COLO829 (cell line): ENCODE measurements at regions not wholly inside any gene's neighbourhood (a gene's known extent, or its start where the extent isn't known, plus 50 kb on each side); places are given as distances from the start of the nearest gene placed in this dataset.
"Not testable (repeated sequence)": the region's sequence is repeated elsewhere in the genome, so short reads cannot be mapped to it uniquely, and the experiment has no call there.

ENCODE experiments used
- DNase-seq: peaks from one replicate; pipeline ENCODE4 v3.0.0; 2012; ENCODE audit warnings: low spot score

DNA sequence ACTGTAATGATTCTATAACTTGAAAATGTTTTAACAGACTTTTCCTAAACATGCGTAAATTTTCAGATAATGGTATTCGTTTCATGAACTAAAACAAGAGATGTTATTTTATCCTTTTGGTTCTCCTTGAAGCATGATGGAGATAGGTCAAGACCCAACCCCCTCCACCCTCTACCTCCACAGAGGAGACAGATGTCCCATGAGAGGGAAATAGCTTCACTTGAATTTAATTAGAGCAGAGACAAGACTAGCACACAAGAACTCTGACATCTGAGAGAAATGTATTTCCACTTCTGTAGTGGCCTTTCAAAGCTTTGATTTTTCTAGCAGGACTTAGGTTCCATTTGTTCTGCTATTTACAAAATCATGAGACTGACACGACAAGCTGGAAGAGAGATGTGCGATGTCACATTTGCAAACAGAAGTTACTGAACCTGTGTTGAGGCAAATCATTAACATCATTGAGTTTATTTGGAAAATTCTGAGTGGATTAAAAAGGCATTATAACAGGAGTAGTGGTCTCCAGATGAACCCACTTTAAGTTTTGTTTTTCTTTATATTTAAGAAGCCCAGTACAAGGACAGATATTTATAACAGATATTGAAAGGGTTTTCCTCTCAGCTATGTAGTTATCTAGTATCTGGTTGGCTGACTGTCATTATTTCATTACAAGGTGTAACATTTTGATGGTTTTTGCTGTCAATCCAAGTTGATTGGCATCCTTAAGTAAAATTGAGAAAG is 276.2 kb downstream of the ASXL3 start:
- no peak for DNase-seq

GRCh38 chr18:33853187-33853586 is 275.2 kb downstream of the ASXL3 start:
- no peak for DNase-seq

DNA sequence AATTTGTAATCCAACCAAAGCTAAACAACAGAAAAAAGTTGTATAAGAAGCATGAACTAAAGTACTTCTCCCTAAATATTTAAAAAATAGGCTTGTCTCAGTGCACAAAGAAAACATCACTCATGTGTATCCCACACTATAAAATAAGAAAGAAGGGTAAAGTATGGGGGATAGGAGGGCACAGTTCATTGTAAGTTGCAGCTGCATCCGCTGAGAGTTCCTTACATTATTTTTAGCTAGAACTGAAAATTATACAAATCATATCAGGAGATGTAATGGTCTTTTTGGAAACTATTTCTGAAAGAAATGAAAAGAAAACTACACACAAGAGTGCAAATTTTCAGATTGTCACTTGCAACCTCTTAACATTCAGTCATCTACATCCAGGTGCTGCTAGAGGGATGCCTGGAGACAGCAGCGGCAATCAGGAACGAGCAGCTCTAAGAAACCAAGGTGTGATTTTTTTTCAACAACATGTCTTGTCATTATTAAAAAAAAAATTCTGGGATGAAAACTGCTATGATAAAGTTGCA is 273.6 kb downstream of the ASXL3 start:
- no peak for DNase-seq

DNA sequence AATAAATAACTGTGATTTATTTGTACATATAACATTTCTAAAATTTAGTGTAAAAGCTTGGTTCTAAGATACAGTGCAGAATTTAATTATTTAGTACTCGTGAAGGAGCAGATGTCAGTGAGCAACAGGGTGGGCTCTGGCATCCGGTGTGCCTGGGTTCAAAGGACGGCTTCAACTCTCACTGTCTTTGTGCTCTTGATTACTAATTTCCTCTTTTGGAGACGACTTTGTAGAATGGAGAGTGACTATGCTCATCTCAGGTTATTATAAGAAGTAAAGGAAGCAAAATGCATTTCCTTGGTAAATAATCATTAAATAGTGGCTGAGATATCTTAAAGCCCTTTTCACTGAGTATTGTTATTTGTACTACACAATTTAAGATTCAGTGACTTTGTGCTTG is 271.7 kb downstream of the ASXL3 start:
- no peak for DNase-seq

GRCh38 chr18:33844232-33844631 is 266.2 kb downstream of the ASXL3 start:
- no peak for DNase-seq

DNA sequence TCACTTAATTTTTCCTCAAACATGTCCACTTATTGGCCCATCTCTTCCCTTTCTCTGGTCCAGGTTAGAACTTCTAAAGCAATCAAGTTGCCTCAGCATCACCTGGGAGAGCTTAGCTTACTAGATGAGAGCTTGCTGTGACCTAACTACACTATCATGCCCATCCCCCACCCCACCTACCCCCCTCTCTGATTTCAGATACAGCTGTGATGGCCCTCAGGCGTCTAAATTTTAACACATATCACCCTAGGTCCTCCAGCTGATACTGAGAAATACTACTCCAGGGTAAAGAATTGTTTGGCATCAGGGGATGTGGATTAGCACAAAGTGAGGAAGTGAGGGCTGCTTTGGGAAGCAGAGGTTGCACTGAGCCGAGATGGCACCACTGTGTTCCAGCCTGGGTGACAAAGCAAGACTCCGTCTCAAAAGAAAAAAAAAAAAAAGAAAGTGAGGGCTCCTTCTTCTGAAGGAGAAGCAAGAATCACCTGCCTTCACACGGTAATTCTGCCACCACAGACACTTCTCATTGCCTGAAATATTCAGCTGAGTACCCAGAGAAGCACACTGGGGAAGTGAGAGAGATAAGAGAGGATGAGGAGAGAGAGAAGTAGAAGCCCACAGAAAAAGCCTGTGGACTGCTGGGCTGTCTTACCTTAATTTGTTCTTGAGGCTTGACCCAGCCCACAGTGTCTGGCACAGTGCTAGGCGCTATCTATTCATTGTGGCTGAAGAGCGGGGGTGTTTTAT is 263.4 kb downstream of the ASXL3 start:
- no peak for DNase-seq

GRCh38 chr18:33840212-33840593 is 262.2 kb downstream of the ASXL3 start:
- no peak for DNase-seq

DNA sequence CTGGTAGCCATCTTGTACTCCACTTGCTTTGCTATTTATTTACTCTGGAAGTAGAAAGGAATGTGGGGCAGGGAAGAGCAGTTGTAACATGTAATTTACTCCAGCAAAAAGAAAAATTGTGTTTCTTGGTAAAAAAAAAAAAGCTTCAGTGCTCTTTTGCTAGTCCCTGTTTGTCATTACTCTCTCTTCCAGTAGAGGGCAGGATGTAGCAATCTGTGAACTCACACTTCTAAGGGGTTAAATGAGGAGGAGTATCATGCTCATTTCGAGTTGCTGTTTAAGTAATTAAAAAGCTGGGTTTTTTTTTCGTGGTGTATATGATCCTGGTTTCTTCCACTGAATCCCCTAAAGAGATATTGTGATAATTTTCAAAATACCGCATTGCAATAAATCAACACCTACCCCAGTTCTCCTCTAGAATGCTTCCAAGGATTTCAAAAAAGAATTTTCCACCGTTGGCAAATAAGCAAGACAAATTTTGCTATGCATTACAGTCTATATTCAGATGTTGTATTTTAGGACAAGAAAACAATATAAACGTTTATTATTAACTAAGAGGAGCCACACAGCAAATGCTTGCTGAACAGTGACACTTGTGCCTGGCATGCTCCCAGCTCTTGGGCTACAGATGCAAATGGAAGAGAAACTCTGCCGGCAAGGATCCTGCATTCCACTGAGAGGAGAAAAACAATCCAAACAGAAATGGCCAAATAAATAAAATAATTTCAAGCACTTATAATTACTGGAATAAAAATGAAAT is 261.6 kb downstream of the ASXL3 start:
- DNase-seq, result peak; percentile 31

DNA sequence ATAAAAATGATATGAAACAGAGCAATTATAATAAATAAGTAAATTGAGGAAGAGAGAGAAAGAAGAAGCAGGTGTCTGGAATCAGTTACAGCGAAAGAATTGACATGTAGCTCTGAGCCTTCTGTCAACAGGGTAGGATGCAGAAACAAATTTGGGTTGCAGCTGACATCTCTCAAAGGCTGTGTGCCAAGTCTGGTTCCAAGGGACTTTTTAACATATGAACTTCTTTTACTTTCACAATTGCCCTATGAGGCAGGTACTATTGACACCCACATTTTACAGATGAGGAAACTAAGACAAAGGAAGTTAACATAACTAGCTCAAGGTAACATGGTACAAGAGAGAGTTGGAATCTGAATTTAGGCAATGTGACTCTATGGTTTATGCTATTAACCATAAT is 260.0 kb downstream of the ASXL3 start:
- DNase-seq, result no peak

DNA sequence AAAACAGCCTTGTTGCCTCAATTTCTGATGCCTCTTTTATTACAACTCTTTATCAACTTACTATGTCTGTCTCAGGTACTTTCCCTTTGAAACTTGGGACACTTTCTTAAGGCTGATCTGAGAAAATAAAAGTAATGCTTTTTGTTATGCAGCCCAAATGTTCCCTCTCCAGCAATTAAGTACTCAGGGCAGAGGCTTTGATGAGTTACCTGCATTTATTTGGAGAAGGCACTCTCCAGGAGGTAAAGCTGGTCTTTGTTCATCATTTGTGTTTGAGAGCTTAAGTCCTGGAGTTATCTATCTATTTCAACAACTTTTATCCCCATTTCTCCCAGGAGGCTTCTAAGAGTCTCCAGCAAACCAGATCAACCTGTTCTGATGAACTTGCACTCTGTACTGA is 259.2 kb downstream of the ASXL3 start:
- DNase-seq, result no peak

DNA sequence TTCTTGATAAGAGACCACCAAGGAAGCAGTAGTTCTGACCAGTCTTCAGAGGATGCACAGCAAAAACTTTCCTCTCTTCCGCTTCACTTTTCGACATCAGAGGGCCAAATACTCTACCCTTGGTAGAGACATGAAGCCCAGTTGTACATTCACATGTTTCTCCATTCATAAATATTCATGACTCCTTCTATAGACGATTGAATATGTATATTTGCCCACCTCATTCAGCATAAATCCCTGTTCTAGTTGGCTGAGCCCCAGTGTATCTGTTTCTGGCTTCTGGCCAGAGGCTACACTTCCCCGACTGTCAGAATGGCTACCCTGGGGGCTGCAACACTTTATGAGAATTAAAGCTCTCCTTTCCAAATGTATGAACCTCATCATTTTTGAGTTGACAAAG is 258.5 kb downstream of the ASXL3 start:
- DNase-seq, result no peak

DNA sequence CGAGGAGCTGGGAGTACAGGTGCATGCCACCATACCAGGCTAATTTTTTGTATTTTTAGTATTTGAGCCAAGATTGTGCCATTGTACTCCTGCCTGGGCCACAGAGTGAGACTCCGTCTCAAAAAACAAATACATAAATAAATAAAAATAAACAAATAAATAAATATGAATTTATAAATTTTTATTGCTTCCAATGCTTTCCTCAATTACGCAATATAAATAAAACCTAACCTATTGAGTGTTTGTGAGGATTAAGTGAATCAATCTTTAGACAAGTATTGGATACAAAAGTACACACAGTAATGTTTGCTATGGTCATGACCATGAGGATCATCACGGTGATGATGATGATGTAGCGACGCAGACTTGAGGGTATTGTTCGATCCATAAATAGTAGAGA is 257.4 kb downstream of the ASXL3 start:
- DNase-seq, result no peak

DNA sequence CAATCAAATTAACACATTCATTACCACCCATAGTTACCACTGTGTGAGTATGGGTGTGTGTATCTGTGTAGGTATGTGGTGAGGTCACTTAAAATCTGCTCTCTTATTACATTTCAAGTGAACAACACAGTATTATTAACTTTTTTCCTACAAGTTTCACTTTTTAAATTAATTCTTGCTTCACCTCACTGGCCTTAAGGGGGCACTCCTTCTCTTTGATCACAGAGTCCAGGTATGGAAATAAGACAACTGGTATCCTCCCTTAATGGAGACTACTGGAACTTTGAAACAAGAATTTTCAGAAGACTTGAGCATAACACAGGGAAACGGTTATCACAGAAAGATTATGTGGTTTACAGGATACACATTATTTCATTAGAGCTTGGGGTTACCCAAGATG is 255.8 kb downstream of the ASXL3 start:
- DNase-seq, result no peak

- no peak for DNase-seq
Measured at GRCh38 chr18:33831424-33831823, 253.4 kb downstream of the ASXL3 start.

- no peak for DNase-seq
Measured at GRCh38 chr18:33830213-33830612, 252.2 kb downstream of the ASXL3 start.

DNA sequence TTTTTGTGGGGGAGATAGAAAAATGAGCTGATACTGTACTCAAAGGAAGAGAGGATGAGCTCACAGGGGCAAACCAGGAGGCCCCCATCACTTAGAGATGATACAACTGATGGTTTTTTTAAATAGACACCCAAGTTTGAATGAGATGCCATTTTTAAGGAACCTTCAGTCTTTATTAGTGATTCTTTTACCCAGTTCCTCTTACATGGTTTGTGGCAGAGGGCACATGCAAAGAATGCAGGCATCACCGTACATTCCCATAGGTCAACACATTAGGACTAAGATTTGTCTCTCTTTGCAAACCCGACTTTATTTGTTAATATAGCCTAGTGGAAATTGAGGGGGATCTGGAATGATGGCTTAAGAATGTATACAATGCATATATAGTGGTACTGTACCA is 250.9 kb downstream of the ASXL3 start:
- DNase-seq, result no peak

DNA sequence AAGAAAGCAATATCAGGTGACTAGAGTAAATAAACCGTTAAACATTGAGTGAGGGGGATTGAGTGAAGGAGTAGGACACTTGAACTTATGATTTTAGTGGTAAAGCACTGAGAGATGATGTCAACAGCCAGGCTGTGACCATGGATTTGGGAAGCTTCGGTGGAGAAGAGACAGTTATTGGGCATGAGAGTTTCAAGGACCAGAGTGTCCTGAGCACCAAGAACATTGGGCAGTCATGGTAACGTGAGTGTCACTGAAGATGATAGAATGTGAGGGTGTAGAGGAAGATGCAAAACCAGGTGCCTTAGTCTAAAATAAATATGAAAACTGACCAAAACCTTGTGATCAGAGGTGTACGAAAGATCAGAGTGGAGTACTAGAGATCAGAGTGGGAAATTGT is 248.1 kb downstream of the ASXL3 start:
- no peak for DNase-seq

DNA sequence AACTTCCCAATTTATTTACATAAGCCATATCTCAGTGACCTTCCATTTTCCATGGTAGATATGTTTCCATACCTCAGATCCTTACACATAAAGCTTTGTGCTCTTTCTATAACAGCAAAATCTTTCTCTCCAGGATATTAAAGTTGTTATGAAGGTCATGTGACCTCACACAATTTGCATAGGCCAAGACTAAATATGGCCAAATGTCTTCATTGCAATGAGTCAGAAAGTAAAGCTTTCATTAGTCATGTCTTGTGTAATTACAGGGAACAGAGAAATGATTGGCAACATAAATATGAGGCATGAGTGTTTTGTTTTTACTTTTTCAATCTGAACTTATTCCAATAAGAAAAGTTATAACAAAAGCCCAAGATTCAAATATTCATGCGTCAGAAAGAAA is 243.5 kb downstream of the ASXL3 start:
- no peak for DNase-seq

DNA sequence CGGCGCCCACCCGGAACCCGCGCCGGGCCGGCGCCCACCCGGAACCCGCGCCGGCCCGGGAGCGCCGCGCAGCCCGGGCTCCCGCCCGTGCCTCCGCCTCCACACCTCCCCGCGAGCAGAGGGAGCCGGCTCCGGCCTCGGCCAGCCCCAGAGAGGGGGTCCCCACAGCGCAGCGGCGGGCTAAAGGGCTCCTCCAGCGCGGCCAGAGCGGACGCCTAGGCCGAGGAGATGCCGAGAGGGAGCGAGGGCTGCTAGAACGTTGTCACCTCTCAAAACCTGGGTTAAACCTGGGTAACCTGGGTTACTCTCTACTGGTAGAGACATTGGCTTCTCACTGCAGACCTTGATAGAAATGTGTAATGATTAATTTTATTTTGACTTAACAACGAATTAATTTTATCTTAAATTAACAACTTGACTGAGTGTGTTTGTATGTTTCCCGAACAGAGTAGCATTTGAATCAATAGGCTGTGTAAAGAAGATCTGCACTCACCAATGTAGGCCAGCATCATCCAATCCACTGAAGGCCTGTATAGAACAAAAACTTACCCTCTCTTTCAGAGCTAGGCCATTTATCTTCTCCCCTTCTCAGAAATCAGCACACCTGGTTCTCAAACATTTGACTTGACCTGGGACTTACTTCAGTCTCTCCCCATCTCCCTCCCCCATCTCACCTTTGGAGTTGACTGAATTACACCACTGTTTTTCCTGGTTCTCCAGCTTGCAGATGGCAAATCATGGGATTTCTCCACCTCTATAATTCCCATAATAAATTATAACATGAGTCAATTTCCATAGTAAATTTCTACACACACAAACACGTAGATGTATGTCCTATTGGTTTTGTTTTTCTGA is 242.7 kb downstream of the ASXL3 start:
- DNase-seq, result no peak

- not testable (repeated sequence) for DNase-seq
Measured at GRCh38 chr18:33819692-33820343, 241.8 kb downstream of the ASXL3 start.

DNA sequence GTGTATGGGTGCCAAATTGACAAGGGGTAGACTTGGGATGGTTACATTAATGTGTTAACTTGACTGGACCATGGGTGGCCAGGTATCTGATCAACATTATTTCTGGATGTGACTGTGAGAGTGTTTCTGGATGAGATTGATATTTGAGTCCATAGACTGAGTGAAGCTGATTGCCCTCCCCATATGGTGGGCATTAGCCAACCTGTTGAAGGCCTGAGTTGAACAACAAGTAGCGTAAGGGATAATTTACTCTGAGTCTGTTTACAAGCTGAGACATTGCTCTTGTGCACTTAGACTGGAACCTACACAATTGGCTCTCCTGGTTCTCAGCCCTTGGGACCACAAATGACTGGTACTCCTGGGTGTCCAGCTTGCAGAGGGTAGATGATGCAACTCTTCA is 240.1 kb downstream of the ASXL3 start:
- no peak for DNase-seq
